Renal pelvis (tissue), 1 donor: ENCODE measurements at regions not wholly inside any gene's neighbourhood (a gene's known extent, or its start where the extent isn't known, plus 50 kb on each side); places are given as distances from the start of the nearest gene placed in this dataset.

ENCODE experiments used
- DNase-seq: peaks from one replicate; pipeline ENCODE4 v3.0.0-alpha.2; 2013

DNA sequence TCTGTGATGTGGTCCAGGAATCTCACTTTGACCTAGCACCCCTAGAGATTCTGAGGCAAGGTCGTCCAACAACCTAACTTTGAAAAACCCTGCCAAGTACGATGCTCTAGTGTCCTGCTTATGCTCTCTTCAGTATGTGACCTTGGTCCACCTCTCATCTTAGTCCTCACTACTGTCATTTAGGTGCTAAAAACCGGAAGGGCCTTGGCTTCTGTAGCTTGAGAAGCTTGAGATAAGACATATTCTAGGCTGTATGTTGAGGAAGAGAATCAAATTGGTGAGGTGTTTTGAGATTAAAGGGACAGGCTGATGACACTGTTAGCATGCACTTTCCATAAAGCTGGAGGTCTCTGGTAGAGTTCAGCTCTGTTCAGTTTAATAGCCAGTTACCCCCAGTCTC is 57.0 kb upstream of the MTPN start:
- DNase-seq, result no peak

DNA sequence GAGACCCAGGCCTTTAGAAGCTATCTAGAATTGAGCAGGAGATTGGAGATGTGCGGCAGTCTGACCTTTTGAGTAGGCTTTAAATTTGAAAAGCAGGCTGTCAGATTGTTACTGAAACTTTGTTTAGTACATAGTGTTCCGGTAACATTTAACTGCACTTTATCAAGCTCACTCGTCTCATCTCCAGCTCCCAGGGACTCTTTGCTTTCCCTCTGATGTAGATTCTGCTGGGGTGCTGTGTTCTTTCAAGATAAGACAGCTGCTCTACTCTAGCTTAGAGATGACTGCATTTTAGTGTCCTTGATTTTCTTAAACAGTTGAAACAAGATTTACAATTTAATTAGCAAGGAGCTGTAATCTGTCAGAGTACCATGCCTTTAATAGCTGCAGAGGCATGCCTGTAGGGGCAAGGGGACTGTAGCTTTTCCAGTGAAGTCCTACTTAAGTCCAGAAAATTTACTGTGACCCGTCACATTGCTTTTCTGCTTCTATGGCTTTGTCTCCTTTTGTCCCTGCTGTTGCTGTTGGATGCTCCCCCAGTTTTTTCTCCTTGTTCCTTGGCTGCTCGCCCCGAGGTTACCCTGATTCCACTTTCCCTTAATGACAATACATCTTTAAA is 56.4 kb upstream of the MTPN start:
- DNase-seq, result peak; percentile 90

DNA sequence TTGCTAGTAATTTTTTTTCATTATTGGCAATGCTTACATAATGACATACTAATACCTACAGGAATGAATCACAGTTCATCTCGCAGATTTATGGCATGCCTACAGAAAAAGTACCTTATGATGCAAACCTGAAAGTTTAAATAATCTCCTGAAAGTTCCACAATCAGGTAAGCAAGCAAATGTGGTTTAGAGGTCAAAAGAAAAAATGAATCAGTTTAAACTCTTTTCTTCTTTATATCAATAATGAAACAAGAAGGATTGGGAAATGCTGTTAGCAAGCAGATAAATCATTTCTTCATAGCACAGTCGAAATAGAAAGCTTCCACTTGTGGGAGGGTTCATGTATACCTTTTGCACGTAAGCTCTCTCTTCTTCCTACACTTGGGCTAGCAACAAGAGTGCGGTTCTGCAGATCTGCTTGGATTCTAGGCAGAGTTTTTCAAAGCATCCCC is 53.7 kb upstream of the MTPN start:
- DNase-seq, result no peak

DNA sequence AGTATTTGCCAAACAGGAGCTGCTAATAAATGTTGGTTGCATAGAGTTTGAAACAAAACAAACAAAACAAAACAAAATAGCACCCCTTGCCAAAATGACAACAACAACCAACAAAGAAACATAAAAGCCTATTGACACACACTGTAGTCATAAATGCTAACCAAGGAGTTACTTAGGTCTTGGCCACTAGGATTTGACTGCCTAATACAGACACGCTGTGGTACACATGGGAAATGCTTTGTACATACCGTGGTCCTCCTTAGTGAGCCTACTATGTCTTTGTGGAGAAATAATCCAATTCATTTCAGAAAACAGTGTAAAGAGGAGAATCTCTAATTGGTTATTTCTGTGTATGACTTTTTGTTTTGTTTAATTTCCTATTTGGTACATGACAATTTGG is 53.2 kb upstream of the MTPN start:
- DNase-seq, result no peak

DNA sequence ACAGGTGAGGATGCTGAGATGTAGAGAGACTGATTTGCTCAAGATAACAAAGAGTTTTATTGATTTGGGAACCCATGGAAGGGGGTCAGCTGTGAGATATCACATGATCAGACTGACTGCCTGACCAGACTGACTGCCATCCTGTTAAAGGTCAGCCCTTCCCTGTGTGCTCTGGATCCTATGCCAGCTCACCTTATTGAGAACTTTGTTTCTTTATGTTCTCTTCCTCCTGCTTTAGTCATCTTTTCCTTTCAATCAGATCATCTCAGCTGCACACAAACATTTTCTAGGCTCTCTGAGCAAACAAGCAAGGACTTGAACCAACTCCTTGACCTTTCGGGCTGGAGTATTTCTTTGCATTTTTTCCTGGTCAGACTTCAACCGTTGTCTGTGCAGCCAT is 50.0 kb upstream of the MTPN start:
- no peak for DNase-seq
